ACC112 (cell line): ENCODE measurements at regions not wholly inside any gene's neighbourhood (a gene's known extent, or its start where the extent isn't known, plus 50 kb on each side); places are given as distances from the start of the nearest gene placed in this dataset.

ENCODE experiments used
- H2AFZ ChIP-seq: fragments of 200-600 bp; sonication (generic); one replicate; pipeline ENCODE4 v1.6.0; 2017; ENCODE audit warnings: antibody characterized with exemption, low read length; ENCODE audit not compliant: unreplicated experiment
- H3K27ac ChIP-seq: fragments of 200-600 bp; sonication (generic); 2 replicates; pipeline ENCODE4 v1.5.1; 2014; ENCODE audit warnings: low read depth, mild to moderate bottlenecking, antibody characterized with exemption, low read length, moderate library complexity
- H3K27me3 ChIP-seq: fragments of 200-600 bp; sonication (generic); 2 replicates; pipeline ENCODE4 v1.6.1; 2014; ENCODE audit warnings: mild to moderate bottlenecking, antibody characterized with exemption, low read length, moderate library complexity, mixed read lengths; ENCODE audit not compliant: insufficient read depth
- H3K36me3 ChIP-seq: fragments of 200-600 bp; sonication (generic); 2 replicates; pipeline ENCODE4 v1.6.1; 2016; ENCODE audit warnings: mild to moderate bottlenecking, antibody characterized with exemption, low read length, moderate library complexity, mixed read lengths; ENCODE audit not compliant: insufficient read depth
- H3K4me1 ChIP-seq: fragments of 200-600 bp; sonication (generic); one replicate; pipeline ENCODE4 v1.6.1; 2016; ENCODE audit warnings: low read length, mixed read lengths; ENCODE audit not compliant: insufficient read depth, unreplicated experiment, control insufficient read depth
- H3K4me3 ChIP-seq: fragments of 200-600 bp; sonication (generic); 2 replicates; pipeline ENCODE4 v1.5.1; 2014; ENCODE audit warnings: mild to moderate bottlenecking, low read depth, low read length
- H3K79me2 ChIP-seq: fragments of 200-600 bp; sonication (generic); one replicate; pipeline ENCODE4 v1.6.0; 2016; ENCODE audit warnings: low read length; ENCODE audit not compliant: control insufficient read depth, unreplicated experiment, insufficient read depth

GRCh38 chr6:22067671-22068070, 229.2 kb downstream of the PRL start:
- Histone ChIP-seq H2AFZ (no peak overlapping the region), H3K4me1 (peaks cover 5% of the 10 kb centered on the region), H3K36me3 (no peaks in the 10 kb centered on the region), H3K27me3 (no peaks in the 10 kb centered on the region), H3K79me2 (no peaks in the 10 kb centered on the region), H3K4me3 (no peak overlapping the region), H3K27ac (no peak overlapping the region)

- Histone ChIP-seq H3K27me3 (no peaks in the 10 kb centered on the region), H3K79me2 (no peaks in the 10 kb centered on the region), H2AFZ (no peak overlapping the region)
Measured at GRCh38 chr6:22068561-22069305, 228.1 kb downstream of the PRL start.

GRCh38 chr6:22069306-22069800, 227.5 kb downstream of the PRL start:
- Histone ChIP-seq H3K36me3 (no peaks in the 10 kb centered on the region), H3K4me3 (no peak overlapping the region), H2AFZ (no peak overlapping the region), H3K27ac (no peak overlapping the region), H3K4me1 (peaks cover 7% of the 10 kb centered on the region), H3K79me2 (no peaks in the 10 kb centered on the region), H3K27me3 (no peaks in the 10 kb centered on the region)

More at GRCh38 chr6:22068561-22069305, 228.1 kb downstream of the PRL start:
- Histone ChIP-seq H3K4me1 (peaks cover 7% of the 10 kb centered on the region), H3K36me3 (no peaks in the 10 kb centered on the region), H3K27ac (no peak overlapping the region), H3K4me3 (no peak overlapping the region)

GRCh38 chr6:22071270-22072041, 225.4 kb downstream of the PRL start:
- peak overlapping the region; percentile 19 for H2AFZ ChIP-seq

GRCh38 chr6:22072949-22073348, 223.9 kb downstream of the PRL start:
- no peak overlapping the region for H3K27ac ChIP-seq
- H3K4me3 ChIP-seq, result no peak overlapping the region
- peaks cover 7% of the 10 kb centered on the region for H3K4me1 ChIP-seq
- no peak overlapping the region for H2AFZ ChIP-seq
- H3K36me3 ChIP-seq, result no peaks in the 10 kb centered on the region
- no peaks in the 10 kb centered on the region for H3K27me3 ChIP-seq
- H3K79me2 ChIP-seq, result no peaks in the 10 kb centered on the region

More at GRCh38 chr6:22071270-22072041, 225.4 kb downstream of the PRL start:
- Histone ChIP-seq H3K79me2 (no peaks in the 10 kb centered on the region), H3K27me3 (no peaks in the 10 kb centered on the region), H3K4me1 (peaks cover 7% of the 10 kb centered on the region), H3K36me3 (no peaks in the 10 kb centered on the region), H3K4me3 (peak overlapping the region; percentile 54), H3K27ac (no peak overlapping the region)

- Histone ChIP-seq H3K79me2 (no peaks in the 10 kb centered on the region), H2AFZ (no peak overlapping the region), H3K4me1 (peaks cover 7% of the 10 kb centered on the region), H3K27ac (no peak overlapping the region), H3K4me3 (no peak overlapping the region), H3K36me3 (no peaks in the 10 kb centered on the region), H3K27me3 (no peaks in the 10 kb centered on the region)
Measured at GRCh38 chr6:22073516-22074198, 223.2 kb downstream of the PRL start.

GRCh38 chr6:22078288-22078687, 218.5 kb downstream of the PRL start:
- no peak overlapping the region for H2AFZ ChIP-seq
- no peaks in the 10 kb centered on the region for H3K36me3 ChIP-seq
- no peak overlapping the region for H3K27ac ChIP-seq
- H3K4me1 ChIP-seq, result peaks cover 2% of the 10 kb centered on the region
- H3K4me3 ChIP-seq, result no peak overlapping the region
- H3K27me3 ChIP-seq, result no peaks in the 10 kb centered on the region
- H3K79me2 ChIP-seq, result no peaks in the 10 kb centered on the region

GRCh38 chr6:22078802-22079545, 217.9 kb downstream of the PRL start:
- Histone ChIP-seq H2AFZ (no peak overlapping the region), H3K27me3 (no peaks in the 10 kb centered on the region), H3K36me3 (no peaks in the 10 kb centered on the region), H3K4me3 (no peak overlapping the region), H3K27ac (peak overlapping the region; percentile 45), H3K79me2 (no peaks in the 10 kb centered on the region), H3K4me1 (peaks cover 2% of the 10 kb centered on the region)

- H2AFZ ChIP-seq, result peak overlapping the region; percentile 36
- no peak overlapping the region for H3K4me3 ChIP-seq
Measured at GRCh38 chr6:22079783-22080182, 217.1 kb downstream of the PRL start.

GRCh38 chr6:22081709-22082108, 215.1 kb downstream of the PRL start:
- Histone ChIP-seq H3K36me3 (no peaks in the 10 kb centered on the region), H3K4me1 (peaks cover 2% of the 10 kb centered on the region), H3K4me3 (no peak overlapping the region), H3K27ac (no peak overlapping the region), H3K79me2 (no peaks in the 10 kb centered on the region), H2AFZ (no peak overlapping the region), H3K27me3 (no peaks in the 10 kb centered on the region)

More at GRCh38 chr6:22079783-22080182, 217.1 kb downstream of the PRL start:
- Histone ChIP-seq H3K27ac (peak overlapping the region; percentile 45), H3K36me3 (no peaks in the 10 kb centered on the region), H3K27me3 (no peaks in the 10 kb centered on the region), H3K4me1 (peaks cover 2% of the 10 kb centered on the region), H3K79me2 (no peaks in the 10 kb centered on the region)
